Lower lobe of right lung (tissue), 2 donors: ENCODE measurements at regions not wholly inside any gene's neighbourhood (a gene's known extent, or its start where the extent isn't known, plus 50 kb on each side); places are given as distances from the start of the nearest gene placed in this dataset.
A peak's percentile ranks its signal among the peaks of the same experiment; 100 is the strongest.

Experiments used
- ATAC-seq, 2 donors: fragments of 200-7000 bp; cut with Tn5 transposase; one replicate each; pipeline ENCODE4 v1.9.1; 2020 to 2022; ENCODE audit warnings: mild to moderate bottlenecking in 2 of 2, moderate library complexity in 2 of 2
- DNase-seq: peaks from one replicate; pipeline ENCODE4 v3.0.0-alpha.2; 2020
- H3K27ac ChIP-seq: fragments of 200-600 bp; one replicate; pipeline ENCODE4 v1.8.0; 2022
- H3K27me3 ChIP-seq: fragments of 200-600 bp; one replicate; pipeline ENCODE4 v1.8.0; 2022; ENCODE audit warnings: low read depth
- H3K36me3 ChIP-seq: fragments of 200-600 bp; one replicate; pipeline ENCODE4 v1.8.0; 2022; ENCODE audit warnings: mild to moderate bottlenecking
- H3K4me1 ChIP-seq: fragments of 200-600 bp; one replicate; pipeline ENCODE4 v1.8.0; 2022
- H3K4me3 ChIP-seq: fragments of 200-600 bp; one replicate; pipeline ENCODE4 v1.8.0; 2022; ENCODE audit warnings: mild to moderate bottlenecking
- H3K9me3 ChIP-seq: fragments of 200-600 bp; one replicate; pipeline ENCODE4 v1.8.0; 2022
- intact Hi-C: fragments of 100-400 bp; cut with DNase I; formaldehyde crosslinking; loops from one replicate; pipeline ENCODE4 v1.11.0; 2022
- TF ChIP-seq, protein P1 (sequence below): fragments of 200-600 bp; IDR thresholded peaks from one replicate; pipeline ENCODE4 v1.8.0; 2022; ENCODE audit warnings: antibody characterized with exemption, mild to moderate bottlenecking
- donor health status: DM: no; HTN: yes; CAD: no; lungs with severe emphysema.

DNA sequence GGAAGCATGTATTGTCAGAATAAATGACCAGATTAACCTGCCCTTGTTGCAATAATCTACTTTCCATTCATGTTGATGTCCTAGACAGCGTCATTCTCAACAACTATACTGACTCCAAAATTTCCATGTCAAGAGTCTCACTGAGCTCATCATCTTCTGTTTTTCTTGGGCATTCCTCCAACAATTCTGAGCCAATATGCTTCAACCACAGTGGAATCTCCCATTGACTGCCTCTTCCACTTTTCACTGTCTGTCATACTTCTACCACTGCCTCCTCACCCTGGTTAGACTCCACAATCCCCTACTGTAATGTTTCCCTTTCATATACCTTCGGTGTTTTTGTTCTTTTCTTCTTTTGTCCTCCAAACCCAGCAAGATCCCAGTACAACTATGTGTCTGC is 162.8 kb downstream of the TLE1 start:
- intact Hi-C loops: no loop called here
- TF ChIP-seq, protein P1, sequence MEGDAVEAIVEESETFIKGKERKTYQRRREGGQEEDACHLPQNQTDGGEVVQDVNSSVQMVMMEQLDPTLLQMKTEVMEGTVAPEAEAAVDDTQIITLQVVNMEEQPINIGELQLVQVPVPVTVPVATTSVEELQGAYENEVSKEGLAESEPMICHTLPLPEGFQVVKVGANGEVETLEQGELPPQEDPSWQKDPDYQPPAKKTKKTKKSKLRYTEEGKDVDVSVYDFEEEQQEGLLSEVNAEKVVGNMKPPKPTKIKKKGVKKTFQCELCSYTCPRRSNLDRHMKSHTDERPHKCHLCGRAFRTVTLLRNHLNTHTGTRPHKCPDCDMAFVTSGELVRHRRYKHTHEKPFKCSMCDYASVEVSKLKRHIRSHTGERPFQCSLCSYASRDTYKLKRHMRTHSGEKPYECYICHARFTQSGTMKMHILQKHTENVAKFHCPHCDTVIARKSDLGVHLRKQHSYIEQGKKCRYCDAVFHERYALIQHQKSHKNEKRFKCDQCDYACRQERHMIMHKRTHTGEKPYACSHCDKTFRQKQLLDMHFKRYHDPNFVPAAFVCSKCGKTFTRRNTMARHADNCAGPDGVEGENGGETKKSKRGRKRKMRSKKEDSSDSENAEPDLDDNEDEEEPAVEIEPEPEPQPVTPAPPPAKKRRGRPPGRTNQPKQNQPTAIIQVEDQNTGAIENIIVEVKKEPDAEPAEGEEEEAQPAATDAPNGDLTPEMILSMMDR: no peak
- Histone ChIP-seq H3K27ac (no peak overlapping the region), H3K4me3 (no peak overlapping the region), H3K4me1 (no peaks in the 10 kb centered on the region), H3K27me3 (no peaks in the 10 kb centered on the region), H3K9me3 (no peaks in the 10 kb centered on the region), H3K36me3 (no peaks in the 10 kb centered on the region)
- ATAC-seq (no peak), DNase-seq (no peak)

GRCh38 chr9:81522716-81523551 is 166.4 kb downstream of the TLE1 start:
- H3K36me3 ChIP-seq: no peaks in the 10 kb centered on the region
- TF ChIP-seq, protein P1: peak; percentile 69
- no peak overlapping the region for H3K27ac ChIP-seq
- DNase-seq (no peak), ATAC-seq (peak; percentile 62 to 87)
- no peak overlapping the region for H3K4me3 ChIP-seq
- no peaks in the 10 kb centered on the region for H3K9me3 ChIP-seq
- no peaks in the 10 kb centered on the region for H3K27me3 ChIP-seq
- intact Hi-C loops: no loop called here
- H3K4me1 ChIP-seq: no peaks in the 10 kb centered on the region

- no peak for ATAC-seq
- no peaks in the 10 kb centered on the region for H3K9me3 ChIP-seq
- no peaks in the 10 kb centered on the region for H3K4me1 ChIP-seq
- H3K4me3 ChIP-seq: no peak overlapping the region
- H3K36me3 ChIP-seq: no peaks in the 10 kb centered on the region
- no peak overlapping the region for H3K27ac ChIP-seq
- TF ChIP-seq, protein P1: no peak
- no peaks in the 10 kb centered on the region for H3K27me3 ChIP-seq
- intact Hi-C loops: no loop called here
- DNase-seq: no peak
Measured at GRCh38 chr9:81521892-81522291, 167.5 kb downstream of the TLE1 start.

GRCh38 chr9:81519816-81520495 is 169.4 kb downstream of the TLE1 start:
- no peak for ATAC-seq
- no peaks in the 10 kb centered on the region for H3K27me3 ChIP-seq
- no peak overlapping the region for H3K27ac ChIP-seq
- H3K4me1 ChIP-seq: no peaks in the 10 kb centered on the region
- DNase-seq: no peak
- TF ChIP-seq, protein P1: no peak
- no peaks in the 10 kb centered on the region for H3K36me3 ChIP-seq
- no peaks in the 10 kb centered on the region for H3K9me3 ChIP-seq
- H3K4me3 ChIP-seq: no peak overlapping the region
- intact Hi-C loops: no loop called here

DNA sequence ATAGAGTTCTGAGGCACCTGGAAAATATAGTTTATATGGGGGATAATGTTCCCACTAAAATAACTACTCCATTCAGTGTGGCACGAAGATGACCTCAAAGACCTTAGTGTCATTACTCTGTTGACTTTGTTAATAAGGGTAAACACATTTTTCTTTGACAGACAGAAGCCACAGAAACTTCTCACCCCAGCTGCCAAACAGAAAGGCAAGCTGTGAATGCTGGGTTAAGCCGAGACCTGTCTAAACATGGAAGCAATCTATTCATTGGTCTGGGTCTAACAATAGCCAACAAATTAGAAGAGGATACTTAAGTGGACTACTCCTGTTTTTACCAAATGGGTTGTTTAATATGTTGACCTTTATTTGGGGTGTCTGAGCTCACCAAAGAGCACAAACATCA is 171.4 kb downstream of the TLE1 start:
- H3K27ac ChIP-seq: no peak overlapping the region
- H3K4me1 ChIP-seq: no peaks in the 10 kb centered on the region
- DNase-seq (no peak), ATAC-seq (no peak)
- H3K36me3 ChIP-seq: no peaks in the 10 kb centered on the region
- H3K4me3 ChIP-seq: no peak overlapping the region
- H3K9me3 ChIP-seq: no peaks in the 10 kb centered on the region
- intact Hi-C loops: no loop called here
- TF ChIP-seq, protein P1: no peak
- H3K27me3 ChIP-seq: no peaks in the 10 kb centered on the region
